ENCODE measurements at regions not wholly inside any gene's neighbourhood (a gene's known extent, or its start where the extent isn't known, plus 50 kb on each side); places are given as distances from the start of the nearest gene placed in this dataset.
"Not testable (repeated sequence)": the region's sequence is repeated elsewhere in the genome, so short reads cannot be mapped to it uniquely, and the experiment has no call there.

GRCh38 chr12:30187426-30187825 is 403.7 kb upstream of the TMTC1 start:
- DNase-seq (ENCODE audit: low spot score): no peak
- intact Hi-C loops (cut with DNase I): no loop called here

- intact Hi-C loops (cut with DNase I): no loop called here
- DNase-seq (ENCODE audit: low spot score): no peak
These were observed 397.6 kb upstream of the TMTC1 start for GRCh38 chr12:30181334-30181733.

GRCh38 chr12:30180602-30181001 is 396.9 kb upstream of the TMTC1 start:
- intact Hi-C loops (cut with DNase I): no loop called here

GRCh38 chr12:30178916-30179315 is 395.2 kb upstream of the TMTC1 start:
- no peak for DNase-seq (ENCODE audit: low spot score)
- intact Hi-C loops (cut with DNase I): no loop called here

More at GRCh38 chr12:30180602-30181001, 396.9 kb upstream of the TMTC1 start:
- DNase-seq (ENCODE audit: low spot score): no peak

- DNase-seq (ENCODE audit: low spot score): no peak
- intact Hi-C loops (cut with DNase I): loop anchor here in 1 of 2 donors (2.0 kb wide), 1 partner anchor 53 kb away; no protein-coding TSS in a partner anchor
These were observed 386.3 kb upstream of the TMTC1 start for GRCh38 chr12:30169839-30170591.

GRCh38 chr12:30166006-30166795 is 382.5 kb upstream of the TMTC1 start:
- DNase-seq (ENCODE audit: low spot score): no peak
- intact Hi-C loops (cut with DNase I): no loop called here

GRCh38 chr12:30164382-30165318 is 380.9 kb upstream of the TMTC1 start:
- intact Hi-C loops (cut with DNase I): no loop called here
- no peak for DNase-seq (ENCODE audit: low spot score)

- intact Hi-C loops (cut with DNase I); DNase-seq (ENCODE audit: low spot score): not testable (repeated sequence)
These were observed 373.1 kb upstream of the TMTC1 start for GRCh38 chr12:30156833-30157232.

- intact Hi-C loops (cut with DNase I): no loop called here
- DNase-seq (ENCODE audit: low spot score): no peak
These were observed 371.4 kb upstream of the TMTC1 start for GRCh38 chr12:30155001-30155730.

- intact Hi-C loops (cut with DNase I): no loop called here
- no peak for DNase-seq (ENCODE audit: low spot score)
These were observed 370.2 kb upstream of the TMTC1 start for GRCh38 chr12:30153981-30154380.

- no peak for DNase-seq (ENCODE audit: low spot score)
- intact Hi-C loops (cut with DNase I): no loop called here
These were observed 369.0 kb upstream of the TMTC1 start for GRCh38 chr12:30152705-30153104.

- intact Hi-C loops (cut with DNase I): no loop called here
- DNase-seq (ENCODE audit: low spot score): no peak
These were observed 368.1 kb upstream of the TMTC1 start for GRCh38 chr12:30151831-30152230.

GRCh38 chr12:30146561-30146960 is 362.8 kb upstream of the TMTC1 start:
- intact Hi-C loops (cut with DNase I): no loop called here
- DNase-seq (ENCODE audit: low spot score): no peak

- DNase-seq (ENCODE audit: low spot score): no peak
- intact Hi-C loops (cut with DNase I): no loop called here
These were observed 361.9 kb upstream of the TMTC1 start for GRCh38 chr12:30145684-30146032.

- DNase-seq (ENCODE audit: low spot score): no peak
- intact Hi-C loops (cut with DNase I): no loop called here
These were observed 361.3 kb upstream of the TMTC1 start for GRCh38 chr12:30144777-30145683.

- no peak for DNase-seq (ENCODE audit: low spot score)
- intact Hi-C loops (cut with DNase I): no loop called here
These were observed 358.6 kb upstream of the TMTC1 start for GRCh38 chr12:30142301-30142700.

GRCh38 chr12:30138483-30138882 is 354.7 kb upstream of the TMTC1 start:
- intact Hi-C loops (cut with DNase I): no loop called here
- no peak for DNase-seq (ENCODE audit: low spot score)

GRCh38 chr12:30136696-30137095 is 353.0 kb upstream of the TMTC1 start:
- DNase-seq (ENCODE audit: low spot score): no peak
- intact Hi-C loops (cut with DNase I): no loop called here

Measured in posterior vena cava (tissue), 2 donors.